ENCODE measurements at regions not wholly inside any gene's neighbourhood (a gene's known extent, or its start where the extent isn't known, plus 50 kb on each side); places are given as distances from the start of the nearest gene placed in this dataset.
A peak's percentile ranks its signal among the peaks of the same experiment; 100 is the strongest.

DNA sequence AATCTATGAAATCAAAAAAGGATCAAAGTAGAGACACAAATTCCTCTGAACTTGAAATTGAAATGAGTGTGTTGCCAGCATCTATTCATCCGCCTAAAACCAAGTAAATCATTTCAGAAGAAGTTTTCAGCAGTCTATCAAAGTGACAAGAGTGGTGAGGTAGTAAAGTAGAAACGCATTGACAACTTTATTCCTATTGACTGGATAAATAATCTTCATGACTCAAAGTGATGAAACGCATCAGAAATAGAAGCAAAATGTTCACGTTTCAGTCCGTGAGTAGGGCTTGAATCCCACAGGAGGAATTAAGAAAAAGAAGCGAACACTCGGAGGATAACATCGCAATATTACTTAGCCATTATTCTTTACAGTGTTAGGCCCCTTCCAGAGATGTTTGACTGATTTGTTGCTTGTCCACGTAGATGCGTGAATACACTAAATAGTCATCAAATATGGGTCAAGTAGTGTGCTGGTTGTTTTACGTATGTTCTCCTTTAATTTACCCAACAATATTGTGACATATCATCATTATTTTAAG is 314.4 kb downstream of the PLK2 start:
- DNase-seq = no peak

- no peak for DNase-seq
Observed at GRCh38 chr5:58143727-58144126, 316.2 kb downstream of the PLK2 start.

- DNase-seq = no peak
Observed at GRCh38 chr5:58143181-58143580, 316.7 kb downstream of the PLK2 start.

DNA sequence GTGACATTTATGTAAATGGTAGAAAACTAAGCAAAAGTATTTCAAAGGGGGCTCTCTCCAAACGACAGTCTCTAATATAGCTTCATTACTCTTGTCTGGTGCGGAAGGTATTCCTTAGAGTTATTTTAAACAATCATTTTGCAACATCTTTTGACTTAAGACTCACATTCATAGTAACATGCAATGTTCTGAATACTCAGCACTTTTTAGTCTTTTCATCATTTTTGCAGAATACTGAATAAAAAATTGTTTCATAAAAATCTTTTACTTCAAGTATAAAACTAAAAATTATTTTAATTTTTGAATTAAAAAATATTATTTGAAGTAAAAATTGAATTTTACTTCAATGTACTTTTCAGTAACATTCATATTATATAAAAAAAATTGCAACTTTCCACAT is 321.1 kb downstream of the PLK2 start:
- no peak for DNase-seq

DNA sequence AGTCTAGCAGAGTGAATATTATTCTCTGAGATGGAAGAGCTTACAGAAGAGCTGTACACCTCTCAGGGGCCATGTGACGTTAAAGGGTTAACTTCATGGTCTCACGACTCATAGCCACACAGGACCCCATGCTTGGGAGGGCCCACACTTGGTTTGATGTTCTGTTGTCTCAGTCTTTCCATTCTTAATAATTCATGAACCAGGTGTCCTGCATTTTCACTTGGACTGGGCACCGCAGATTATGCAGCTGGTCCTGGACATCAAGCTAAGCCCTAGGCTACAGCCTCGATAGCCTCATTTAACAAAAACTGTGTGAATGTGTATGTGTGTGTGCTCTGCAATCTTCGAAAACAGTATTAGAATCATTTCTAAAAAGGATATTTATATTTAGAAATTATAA is 323.5 kb downstream of the PLK2 start:
- no peak for DNase-seq

GRCh38 chr5:58135571-58136335 is 324.1 kb downstream of the PLK2 start:
- no peak for DNase-seq

- DNase-seq = no peak
Observed at GRCh38 chr5:58133631-58134296, 326.1 kb downstream of the PLK2 start.

DNA sequence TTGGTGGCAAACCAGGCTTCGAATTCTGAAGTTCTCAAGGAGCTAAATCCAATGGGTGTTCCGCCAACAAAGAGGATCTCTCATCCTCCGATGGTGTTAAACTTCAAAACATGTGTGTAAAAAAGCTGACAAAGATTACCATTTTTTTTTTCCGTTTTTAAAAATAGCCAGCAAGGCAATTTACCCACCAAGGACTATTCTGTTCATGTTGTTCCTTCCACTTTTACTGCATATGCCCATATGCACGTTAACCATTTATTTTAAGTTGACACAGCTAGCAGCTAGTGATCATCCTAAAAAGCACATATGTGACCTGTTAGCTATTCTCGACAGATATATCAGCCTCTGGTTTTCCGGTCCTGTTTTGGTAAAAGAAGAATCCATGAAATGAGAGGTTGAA is 326.7 kb downstream of the PLK2 start:
- DNase-seq = no peak

GRCh38 chr5:58127255-58128220 is 332.3 kb downstream of the PLK2 start:
- no peak for DNase-seq

- no peak for DNase-seq
Observed at GRCh38 chr5:58123501-58123900, 336.4 kb downstream of the PLK2 start.

DNA sequence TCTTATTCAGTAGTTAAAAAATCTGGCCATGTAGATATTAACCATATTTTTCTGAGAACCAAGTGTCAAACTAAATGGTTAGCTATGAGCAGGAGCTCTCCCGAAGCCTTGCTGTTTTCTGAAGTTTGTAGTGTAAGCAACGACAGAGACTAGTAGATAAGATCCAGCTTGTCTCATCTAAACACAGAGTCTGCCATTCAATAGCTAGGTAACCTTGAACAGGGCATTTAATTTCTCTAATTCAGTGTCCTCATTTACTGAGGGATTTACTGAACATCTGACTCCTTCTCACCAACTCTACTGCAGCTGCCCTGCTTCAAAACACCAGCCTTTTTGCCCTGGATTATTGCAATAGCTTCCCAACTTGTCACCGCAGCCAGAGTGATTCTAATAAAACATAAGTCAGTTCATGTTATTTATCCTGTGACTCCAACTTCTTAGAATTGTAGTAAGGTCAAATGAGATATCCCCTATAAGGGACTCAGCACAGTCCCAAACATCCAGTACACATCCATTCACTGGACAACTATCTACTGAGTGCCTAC is 337.0 kb downstream of the PLK2 start:
- DNase-seq = no peak

DNA sequence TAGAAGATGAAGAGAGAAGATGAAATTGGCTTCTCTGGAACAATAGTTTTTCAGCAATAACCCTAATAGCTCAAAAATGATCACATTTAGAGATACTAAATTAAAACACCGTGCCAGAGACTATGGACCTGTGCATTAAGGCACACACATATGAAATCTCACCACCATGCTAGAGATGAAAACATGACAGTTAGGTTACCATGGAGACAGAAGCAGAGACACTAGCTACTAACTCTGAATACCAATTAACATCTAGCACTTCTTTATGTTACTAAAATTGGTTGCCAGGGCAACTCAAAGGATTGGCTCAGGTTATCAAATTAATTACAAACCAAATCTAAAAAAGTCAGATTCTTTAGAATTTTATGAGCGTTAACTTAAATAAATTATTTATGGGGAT is 337.7 kb downstream of the PLK2 start:
- DNase-seq = peak in 1 of 5 experiments; percentile 4

GRCh38 chr5:58121391-58121790 is 338.5 kb downstream of the PLK2 start:
- DNase-seq = no peak

GRCh38 chr5:58117542-58117941 is 342.3 kb downstream of the PLK2 start:
- DNase-seq = no peak

- no peak for DNase-seq
Observed at GRCh38 chr5:58116346-58116745, 343.5 kb downstream of the PLK2 start.

GRCh38 chr5:58115811-58116210 is 344.1 kb downstream of the PLK2 start:
- no peak for DNase-seq

DNA sequence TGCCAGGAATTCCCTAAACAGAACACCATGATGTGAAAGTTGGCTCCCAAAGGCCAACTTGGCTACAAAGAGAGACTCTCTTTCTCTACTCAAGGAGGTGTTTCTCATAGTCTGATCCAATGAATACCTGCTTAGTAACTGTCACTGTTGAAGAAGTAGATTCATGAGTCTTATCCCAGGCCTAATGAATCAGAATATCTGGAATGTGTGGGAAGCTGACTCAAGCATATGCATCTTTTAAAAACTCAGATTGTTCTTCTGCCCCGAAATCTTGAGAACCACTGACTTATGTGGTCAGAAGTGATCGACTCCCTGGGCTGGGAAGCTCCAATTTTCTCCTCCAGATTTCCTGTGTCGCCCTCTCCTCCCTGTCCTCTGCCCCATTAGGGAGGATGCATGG is 345.6 kb downstream of the PLK2 start:
- DNase-seq = no peak

DNA sequence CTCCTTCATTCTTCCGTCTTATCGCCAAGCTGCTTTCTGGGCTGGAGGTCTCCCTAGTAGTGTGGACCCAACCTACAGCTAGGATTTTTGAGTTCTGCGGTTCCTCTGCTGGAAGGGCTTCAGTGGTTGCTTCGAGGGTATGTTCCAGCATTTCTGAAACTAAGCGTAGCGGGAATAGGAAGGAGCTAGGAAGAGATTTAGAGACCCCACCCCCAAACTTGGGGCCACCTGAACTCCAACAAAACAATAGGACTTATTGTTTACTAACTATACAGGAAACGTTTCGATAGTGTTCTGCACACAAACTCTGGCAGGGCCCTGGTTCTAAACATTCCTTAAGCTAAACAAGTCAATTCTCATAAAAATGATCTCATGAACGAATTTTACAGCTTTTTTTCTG is 346.7 kb downstream of the PLK2 start:
- DNase-seq = no peak

DNA sequence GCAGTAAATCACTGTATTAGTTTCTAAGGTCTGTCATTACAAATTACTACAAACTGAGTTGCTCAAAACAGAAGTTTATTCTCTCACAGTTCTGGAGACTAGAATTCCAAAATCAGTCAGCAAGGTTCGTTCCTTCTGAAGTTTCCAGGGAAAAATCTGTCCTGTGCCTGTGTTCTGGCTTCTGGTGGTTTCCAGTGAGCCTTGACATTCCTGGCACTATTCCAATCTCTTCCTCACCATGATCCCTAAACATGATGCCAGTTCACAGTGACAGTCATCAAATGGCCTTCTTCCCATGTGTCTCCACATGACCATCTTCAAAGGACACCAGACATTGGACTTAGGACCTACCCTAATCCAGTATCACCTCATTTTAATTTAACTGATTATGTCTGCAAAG is 351.4 kb downstream of the PLK2 start:
- DNase-seq = no peak

DNA sequence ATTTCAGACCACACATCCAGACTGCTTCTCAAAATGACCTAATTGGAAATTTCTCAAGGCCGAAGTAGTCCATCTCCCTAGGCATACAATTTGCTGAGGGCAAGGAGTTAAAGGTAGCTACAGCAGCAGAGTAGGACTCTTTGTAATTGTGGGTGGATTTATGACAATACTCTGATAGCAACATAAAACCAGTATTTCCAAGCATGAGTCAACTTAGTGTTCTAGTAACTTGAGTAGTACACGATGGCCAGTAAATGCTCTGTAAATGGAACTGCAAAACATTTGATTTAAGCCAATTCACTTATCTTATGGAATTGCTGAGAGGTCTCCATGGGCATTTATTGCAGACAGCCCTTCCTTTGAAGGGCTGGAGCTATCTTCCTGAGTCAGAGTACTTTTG is 352.2 kb downstream of the PLK2 start:
- no peak for DNase-seq

- DNase-seq = no peak
Observed at GRCh38 chr5:58106754-58107410, 353.0 kb downstream of the PLK2 start.

DNA sequence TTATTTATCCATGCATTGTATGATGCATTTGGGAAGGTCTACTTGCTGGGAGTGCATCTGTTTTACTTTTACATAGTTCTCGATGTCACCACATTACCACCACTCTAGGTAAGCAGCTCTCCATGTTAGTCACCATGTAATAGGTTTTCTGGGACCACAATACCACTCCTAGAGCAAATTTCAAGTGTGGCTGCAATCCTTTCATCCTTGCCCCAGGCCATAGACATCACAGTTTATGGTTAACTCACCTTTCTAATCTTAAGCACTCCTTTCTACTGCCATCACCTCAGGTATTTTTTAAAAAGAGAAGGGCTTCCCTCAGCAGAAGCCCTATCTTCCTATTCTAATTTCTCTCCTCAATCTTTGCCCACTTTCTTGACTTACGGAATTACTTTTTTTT is 354.1 kb downstream of the PLK2 start:
- DNase-seq = no peak
